ENCODE measurements at regions not wholly inside any gene's neighbourhood (a gene's known extent, or its start where the extent isn't known, plus 50 kb on each side); places are given as distances from the start of the nearest gene placed in this dataset.
"Not testable (repeated sequence)": the region's sequence is repeated elsewhere in the genome, so short reads cannot be mapped to it uniquely, and the experiment has no call there.

DNA sequence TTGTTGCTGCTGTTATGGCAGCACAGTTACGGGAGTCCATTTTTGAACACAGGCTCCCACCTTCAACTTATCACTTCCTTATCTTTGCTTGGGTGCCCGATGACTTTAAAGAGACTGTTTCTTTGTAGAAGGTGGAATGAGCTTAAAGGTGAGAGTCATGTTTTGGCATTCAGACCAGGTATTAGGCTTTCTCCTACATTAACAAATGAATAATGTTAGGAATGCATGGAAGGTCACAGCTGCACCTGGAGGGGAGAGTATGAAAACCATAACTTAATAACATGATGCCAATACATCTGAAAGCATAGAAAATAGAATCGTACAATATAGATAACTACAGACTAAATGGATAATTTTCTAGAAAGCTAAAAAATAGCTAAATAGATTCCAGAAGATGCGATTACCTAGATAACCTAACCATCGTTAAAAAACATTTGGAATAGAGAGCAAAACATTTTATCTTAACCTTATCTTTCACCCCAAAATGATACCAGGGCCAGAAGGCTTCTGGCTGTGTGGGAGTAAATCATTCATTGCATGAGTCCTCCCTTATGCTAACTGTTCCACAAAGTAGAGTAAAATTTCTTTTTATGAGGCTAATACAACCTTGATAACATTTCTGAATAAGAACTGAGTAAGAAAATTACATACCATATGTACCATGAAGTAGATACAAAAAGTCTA is 126.2 kb upstream of the ADCY2 start:
- no peaks in the 10 kb centered on the region for H4K20me1 ChIP-seq (ENCODE audit: insufficient read depth, low read length)
- H3K9me3 ChIP-seq (ENCODE audit: low read depth, low read length): no peaks in the 10 kb centered on the region
- DNase-seq (ENCODE audit: insufficient read length, low spot score, missing footprints): no peak
- no peaks in the 10 kb centered on the region for H3K79me2 ChIP-seq (ENCODE audit: insufficient read depth, low read length)
- no peak overlapping the region for H3K27ac ChIP-seq (ENCODE audit: low read depth, low read length)
- H3K4me3 ChIP-seq (ENCODE audit: insufficient read depth, low read length): no peak overlapping the region
- H3K4me1 ChIP-seq (ENCODE audit: insufficient read depth, low read length): no peaks in the 10 kb centered on the region
- H3K4me2 ChIP-seq (ENCODE audit: insufficient read depth, low read length): no peak overlapping the region
- no peaks in the 10 kb centered on the region for H3K36me3 ChIP-seq (ENCODE audit: insufficient read depth, low read length)
- H2AFZ ChIP-seq (ENCODE audit: low read length): no peak overlapping the region
- no peaks in the 10 kb centered on the region for H3K27me3 ChIP-seq (ENCODE audit: insufficient read depth, low read length)
- TF ChIP-seq, protein P1, sequence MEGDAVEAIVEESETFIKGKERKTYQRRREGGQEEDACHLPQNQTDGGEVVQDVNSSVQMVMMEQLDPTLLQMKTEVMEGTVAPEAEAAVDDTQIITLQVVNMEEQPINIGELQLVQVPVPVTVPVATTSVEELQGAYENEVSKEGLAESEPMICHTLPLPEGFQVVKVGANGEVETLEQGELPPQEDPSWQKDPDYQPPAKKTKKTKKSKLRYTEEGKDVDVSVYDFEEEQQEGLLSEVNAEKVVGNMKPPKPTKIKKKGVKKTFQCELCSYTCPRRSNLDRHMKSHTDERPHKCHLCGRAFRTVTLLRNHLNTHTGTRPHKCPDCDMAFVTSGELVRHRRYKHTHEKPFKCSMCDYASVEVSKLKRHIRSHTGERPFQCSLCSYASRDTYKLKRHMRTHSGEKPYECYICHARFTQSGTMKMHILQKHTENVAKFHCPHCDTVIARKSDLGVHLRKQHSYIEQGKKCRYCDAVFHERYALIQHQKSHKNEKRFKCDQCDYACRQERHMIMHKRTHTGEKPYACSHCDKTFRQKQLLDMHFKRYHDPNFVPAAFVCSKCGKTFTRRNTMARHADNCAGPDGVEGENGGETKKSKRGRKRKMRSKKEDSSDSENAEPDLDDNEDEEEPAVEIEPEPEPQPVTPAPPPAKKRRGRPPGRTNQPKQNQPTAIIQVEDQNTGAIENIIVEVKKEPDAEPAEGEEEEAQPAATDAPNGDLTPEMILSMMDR (IDR thresholded peaks at IDR 0.05; ENCODE audit: extremely low read depth, low read depth, low read length): no peak

DNA sequence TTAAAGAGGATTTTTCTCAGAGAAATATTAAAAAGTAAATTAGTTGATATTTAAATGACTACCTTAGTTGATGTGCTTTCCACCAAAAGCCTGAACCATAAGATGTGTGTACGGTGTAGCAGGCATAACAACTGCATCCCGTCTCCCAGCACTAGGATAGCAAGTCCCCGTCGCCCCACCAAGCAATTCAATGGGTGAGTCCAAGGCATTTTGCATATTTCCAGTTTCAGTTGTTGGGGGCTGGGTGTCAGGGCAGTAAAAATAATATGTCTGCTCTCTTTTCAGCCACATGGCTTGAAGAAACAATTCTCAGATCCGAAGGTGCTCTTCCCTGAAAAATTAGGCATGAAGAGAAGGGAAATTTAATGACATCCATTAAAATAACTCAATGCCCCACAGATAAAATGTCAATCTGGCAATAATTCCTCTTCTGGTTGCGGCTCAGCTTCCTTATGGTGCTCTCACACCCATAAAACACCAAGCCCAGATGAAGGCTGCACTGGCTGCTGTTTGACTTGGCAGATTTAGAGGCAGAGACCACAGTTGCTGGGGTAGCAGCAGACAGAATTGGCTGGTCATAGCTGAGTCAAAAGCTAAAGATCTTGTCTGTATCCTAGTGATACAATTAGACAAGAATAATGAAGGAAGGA is 124.4 kb upstream of the ADCY2 start:
- H3K36me3 ChIP-seq (ENCODE audit: insufficient read depth, low read length): no peaks in the 10 kb centered on the region
- H3K4me3 ChIP-seq (ENCODE audit: insufficient read depth, low read length): no peak overlapping the region
- H3K4me1 ChIP-seq (ENCODE audit: insufficient read depth, low read length): no peaks in the 10 kb centered on the region
- H3K27me3 ChIP-seq (ENCODE audit: insufficient read depth, low read length): no peaks in the 10 kb centered on the region
- H3K4me2 ChIP-seq (ENCODE audit: insufficient read depth, low read length): no peak overlapping the region
- H3K27ac ChIP-seq (ENCODE audit: low read depth, low read length): no peak overlapping the region
- no peaks in the 10 kb centered on the region for H4K20me1 ChIP-seq (ENCODE audit: insufficient read depth, low read length)
- DNase-seq (ENCODE audit: insufficient read length, low spot score, missing footprints): no peak
- no peaks in the 10 kb centered on the region for H3K79me2 ChIP-seq (ENCODE audit: insufficient read depth, low read length)
- H2AFZ ChIP-seq (ENCODE audit: low read length): no peak overlapping the region
- H3K9me3 ChIP-seq (ENCODE audit: low read depth, low read length): no peaks in the 10 kb centered on the region
- TF ChIP-seq, protein P1 (IDR thresholded peaks at IDR 0.05; ENCODE audit: extremely low read depth, low read depth, low read length): no peak

DNA sequence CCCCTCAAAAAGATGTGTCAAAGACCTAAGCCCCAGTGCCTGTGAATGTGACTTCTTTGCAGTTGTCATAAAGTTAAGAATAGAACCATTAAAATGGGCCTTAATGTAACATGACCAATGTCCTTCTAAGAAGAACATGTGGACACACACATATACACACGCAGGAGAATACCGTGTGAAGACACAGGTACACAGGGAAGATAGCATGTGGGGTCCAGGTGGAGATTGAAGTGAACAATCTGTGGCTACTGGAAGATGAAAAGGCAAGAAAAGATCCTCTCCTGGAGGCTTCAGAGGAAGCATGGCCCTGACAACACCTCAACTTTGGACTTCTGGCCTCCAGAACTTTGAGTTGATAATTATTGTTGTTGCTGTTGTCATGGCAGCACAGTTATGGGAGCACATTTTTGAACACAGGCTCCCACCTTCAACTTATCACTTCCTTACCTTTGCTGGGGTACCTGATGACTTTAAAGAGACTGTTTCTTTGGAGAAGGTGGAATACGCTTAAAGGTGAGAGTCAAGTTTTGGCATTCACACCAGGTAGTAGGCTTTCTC is 123.5 kb upstream of the ADCY2 start:
- H3K9me3 ChIP-seq (ENCODE audit: low read depth, low read length): no peaks in the 10 kb centered on the region
- H3K4me1 ChIP-seq (ENCODE audit: insufficient read depth, low read length): no peaks in the 10 kb centered on the region
- H3K27me3 ChIP-seq (ENCODE audit: insufficient read depth, low read length): no peaks in the 10 kb centered on the region
- no peak overlapping the region for H3K4me2 ChIP-seq (ENCODE audit: insufficient read depth, low read length)
- no peak overlapping the region for H3K27ac ChIP-seq (ENCODE audit: low read depth, low read length)
- TF ChIP-seq, protein P1 (IDR thresholded peaks at IDR 0.05; ENCODE audit: extremely low read depth, low read depth, low read length): no peak
- H3K36me3 ChIP-seq (ENCODE audit: insufficient read depth, low read length): no peaks in the 10 kb centered on the region
- DNase-seq (ENCODE audit: insufficient read length, low spot score, missing footprints): no peak
- no peaks in the 10 kb centered on the region for H4K20me1 ChIP-seq (ENCODE audit: insufficient read depth, low read length)
- H2AFZ ChIP-seq (ENCODE audit: low read length): no peak overlapping the region
- no peaks in the 10 kb centered on the region for H3K79me2 ChIP-seq (ENCODE audit: insufficient read depth, low read length)
- no peak overlapping the region for H3K4me3 ChIP-seq (ENCODE audit: insufficient read depth, low read length)

DNA sequence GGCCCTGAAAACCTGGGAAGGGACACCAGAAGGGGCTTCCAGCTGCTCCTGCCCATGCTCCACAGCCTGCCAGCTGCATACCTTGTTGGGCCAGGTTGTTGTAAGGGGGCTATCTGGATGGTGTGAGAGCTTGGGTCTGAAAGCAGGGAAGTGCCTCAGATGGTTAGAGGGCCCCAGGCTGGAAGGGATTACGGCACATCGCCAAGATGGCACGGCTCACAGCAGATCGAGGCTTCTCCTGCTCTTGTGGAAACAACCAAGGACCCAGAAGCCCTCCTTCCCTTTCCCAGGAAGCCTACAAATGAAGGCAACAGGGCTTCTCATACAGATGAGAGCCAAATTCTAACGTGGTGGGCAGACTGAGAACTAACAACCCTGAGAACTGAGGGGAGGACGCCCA is 121.7 kb upstream of the ADCY2 start:
- H3K4me1 ChIP-seq (ENCODE audit: insufficient read depth, low read length): no peaks in the 10 kb centered on the region
- H3K4me2 ChIP-seq (ENCODE audit: insufficient read depth, low read length): no peak overlapping the region

DNA sequence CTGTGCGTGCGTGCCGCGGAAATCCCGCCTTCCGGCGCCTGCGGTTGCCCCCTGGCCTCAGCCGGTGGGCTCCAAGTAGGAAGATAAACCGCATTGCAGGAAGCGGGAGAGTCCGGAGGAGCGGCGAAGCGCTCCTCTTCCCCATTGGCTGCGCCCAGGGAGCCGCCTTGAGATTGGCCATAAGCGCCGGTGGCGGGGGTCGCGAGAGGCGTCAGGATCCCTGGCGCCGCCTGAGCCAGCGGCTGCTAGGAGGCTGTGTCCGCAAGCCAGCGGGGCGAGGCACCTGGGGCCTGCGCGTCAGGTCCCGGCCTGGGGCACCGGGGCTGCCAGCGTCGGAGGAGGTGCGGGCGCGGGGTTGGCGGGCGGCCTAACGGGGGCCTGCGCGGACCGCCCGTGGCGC is 106.3 kb upstream of the ADCY2 start:
- H3K4me3 ChIP-seq (ENCODE audit: insufficient read depth, low read length); H2AFZ ChIP-seq (ENCODE audit: low read length); H4K20me1 ChIP-seq (ENCODE audit: insufficient read depth, low read length); DNase-seq (ENCODE audit: insufficient read length, low spot score, missing footprints); H3K79me2 ChIP-seq (ENCODE audit: insufficient read depth, low read length); H3K36me3 ChIP-seq (ENCODE audit: insufficient read depth, low read length); H3K4me1 ChIP-seq (ENCODE audit: insufficient read depth, low read length); H3K4me2 ChIP-seq (ENCODE audit: insufficient read depth, low read length); H3K9me3 ChIP-seq (ENCODE audit: low read depth, low read length); H3K27ac ChIP-seq (ENCODE audit: low read depth, low read length); H3K27me3 ChIP-seq (ENCODE audit: insufficient read depth, low read length): not testable (repeated sequence)

More for the DNA sequence above, 121.7 kb upstream of the ADCY2 start:
- no peaks in the 10 kb centered on the region for H4K20me1 ChIP-seq (ENCODE audit: insufficient read depth, low read length)
- H3K27ac ChIP-seq (ENCODE audit: low read depth, low read length): no peak overlapping the region
- H3K27me3 ChIP-seq (ENCODE audit: insufficient read depth, low read length): no peaks in the 10 kb centered on the region
- H3K36me3 ChIP-seq (ENCODE audit: insufficient read depth, low read length): no peaks in the 10 kb centered on the region
- H2AFZ ChIP-seq (ENCODE audit: low read length): no peak overlapping the region
- DNase-seq (ENCODE audit: insufficient read length, low spot score, missing footprints): no peak
- TF ChIP-seq, protein P1 (IDR thresholded peaks at IDR 0.05; ENCODE audit: extremely low read depth, low read depth, low read length): no peak
- H3K9me3 ChIP-seq (ENCODE audit: low read depth, low read length): no peaks in the 10 kb centered on the region
- no peak overlapping the region for H3K4me3 ChIP-seq (ENCODE audit: insufficient read depth, low read length)
- H3K79me2 ChIP-seq (ENCODE audit: insufficient read depth, low read length): no peaks in the 10 kb centered on the region

DNA sequence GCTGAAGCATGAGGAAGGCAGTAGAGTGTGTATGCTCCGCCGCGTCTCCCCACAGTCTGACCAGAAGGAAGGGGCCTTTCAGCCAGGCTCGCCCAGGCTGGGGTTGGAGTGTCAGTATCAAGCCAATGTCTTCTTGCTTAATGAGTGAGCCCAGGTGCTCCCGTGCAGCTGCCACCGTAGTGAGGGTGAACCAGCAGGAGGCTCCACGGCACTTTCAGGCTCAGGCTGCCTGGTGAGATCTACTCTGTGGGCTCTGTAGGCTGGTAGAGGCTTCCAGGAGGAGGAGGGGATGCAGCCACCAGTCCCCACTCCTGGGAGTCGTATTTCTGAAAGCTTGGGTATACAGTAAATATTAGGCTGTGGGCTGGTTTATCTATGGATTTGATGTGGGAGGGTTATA is 98.1 kb upstream of the ADCY2 start:
- not testable (repeated sequence) for H3K4me3 ChIP-seq (ENCODE audit: insufficient read depth, low read length); H3K27me3 ChIP-seq (ENCODE audit: insufficient read depth, low read length); H3K4me1 ChIP-seq (ENCODE audit: insufficient read depth, low read length); H3K27ac ChIP-seq (ENCODE audit: low read depth, low read length); H3K4me2 ChIP-seq (ENCODE audit: insufficient read depth, low read length); DNase-seq (ENCODE audit: insufficient read length, low spot score, missing footprints); H3K9me3 ChIP-seq (ENCODE audit: low read depth, low read length); H4K20me1 ChIP-seq (ENCODE audit: insufficient read depth, low read length); H3K79me2 ChIP-seq (ENCODE audit: insufficient read depth, low read length); H3K36me3 ChIP-seq (ENCODE audit: insufficient read depth, low read length); H2AFZ ChIP-seq (ENCODE audit: low read length)
